CD8-positive, alpha-beta memory T cell (primary cell): ENCODE measurements at regions not wholly inside any gene's neighbourhood (a gene's known extent, or its start where the extent isn't known, plus 50 kb on each side); places are given as distances from the start of the nearest gene placed in this dataset.
"Not testable (repeated sequence)": the region's sequence is repeated elsewhere in the genome, so short reads cannot be mapped to it uniquely, and the experiment has no call there.

Experiments used
- CTCF ChIA-PET: fragments of 350-600 bp; sonication (Branson Sonifier 250); formaldehyde crosslinking; loops from one replicate; lab custom pipeline; 2021; ENCODE audit warnings: antibody characterized with exemption; lab: Charles Lee
- POLR2A ChIA-PET: fragments of 350-600 bp; sonication (Branson Sonifier 250); formaldehyde crosslinking; loops from one replicate; lab custom pipeline; 2021; ENCODE audit warnings: antibody characterized with exemption; lab: Charles Lee
- DNase-seq, 5 donors: peaks; one replicate each; pipeline versions ENCODE4 v3.0.0 to v3.0.0-alpha.2; 2020 to 2022; ENCODE audit warnings: mixed read lengths in 1 of 5
- H3K27ac ChIP-seq: one replicate; pipeline ENCODE4 v1.7.0; 2013; ENCODE audit warnings: low read depth, mild to moderate bottlenecking, low read length, moderate library complexity
- H3K27me3 ChIP-seq: 2 replicates; pipeline ENCODE4 v1.7.0; 2013; ENCODE audit warnings: low read length, mild to moderate bottlenecking; ENCODE audit not compliant: insufficient read depth, poor library complexity, severe bottlenecking
- H3K36me3 ChIP-seq: 2 replicates; pipeline ENCODE4 v1.7.0; 2013; ENCODE audit warnings: mild to moderate bottlenecking, low read length, moderate library complexity; ENCODE audit not compliant: insufficient read depth
- H3K4me1 ChIP-seq: 2 replicates; pipeline ENCODE4 v1.7.0; 2013; ENCODE audit warnings: mild to moderate bottlenecking, low read length, moderate library complexity; ENCODE audit not compliant: insufficient read depth
- H3K4me3 ChIP-seq: 2 replicates; pipeline ENCODE4 v1.7.0; 2013; ENCODE audit warnings: mild to moderate bottlenecking, low read length
- H3K9me3 ChIP-seq: 2 replicates; pipeline ENCODE4 v1.7.0; 2013; ENCODE audit warnings: mild to moderate bottlenecking, low read length
- H3K27ac Mint-ChIP-seq, 8 donors: one replicate each; pipeline ENCODE4 v1.8.0; 2020 to 2021; ENCODE audit warnings: mixed read lengths in 8 of 8, mild to moderate bottlenecking in 6 of 8, inconsistent platforms in 3 of 8, moderate library complexity in 3 of 8
- H3K27me3 Mint-ChIP-seq, 2 donors: one replicate each; pipeline ENCODE4 v1.8.0; 2020 to 2021; ENCODE audit warnings: mixed read lengths in 2 of 2, mild to moderate bottlenecking in 1 of 2, moderate library complexity in 1 of 2
- H3K36me3 Mint-ChIP-seq, 3 donors: one replicate each; pipeline ENCODE4 v1.8.0; 2020 to 2021; ENCODE audit warnings: mixed read lengths in 3 of 3, inconsistent platforms in 1 of 3, mild to moderate bottlenecking in 1 of 3
- H3K4me1 Mint-ChIP-seq, 3 donors: one replicate each; pipeline ENCODE4 v1.8.0; 2020 to 2021; ENCODE audit warnings: mixed read lengths in 3 of 3, inconsistent platforms in 1 of 3, mild to moderate bottlenecking in 1 of 3
- H3K4me3 Mint-ChIP-seq, 7 donors: one replicate each; pipeline ENCODE4 v1.8.0; 2020 to 2021; ENCODE audit warnings: mixed read lengths in 7 of 7, mild to moderate bottlenecking in 6 of 7, moderate library complexity in 4 of 7, inconsistent platforms in 2 of 7
- H3K9me3 Mint-ChIP-seq, 5 donors: one replicate each; pipeline ENCODE4 v1.8.0; 2020 to 2022; ENCODE audit warnings: mixed read lengths in 5 of 5, mild to moderate bottlenecking in 3 of 5, moderate library complexity in 2 of 5, inconsistent platforms in 1 of 5

DNA sequence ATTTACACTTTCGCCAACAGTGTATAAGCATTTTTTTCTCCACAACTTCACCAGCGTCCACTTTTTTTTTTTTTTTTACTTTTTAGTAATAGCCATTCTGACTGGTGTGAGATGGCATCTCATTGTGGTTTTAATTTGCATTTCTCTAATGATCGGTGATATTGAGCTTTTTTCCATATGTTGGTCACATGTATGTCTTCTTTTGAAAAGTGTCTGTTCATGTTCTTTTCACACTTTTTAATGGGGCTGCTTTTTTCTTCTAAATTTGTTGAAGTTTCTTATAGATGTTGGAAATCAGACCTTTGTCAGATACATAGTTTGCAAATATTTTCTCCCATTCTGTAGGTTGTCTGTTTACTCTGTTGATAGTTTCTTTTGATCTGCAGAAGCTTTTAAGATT lies 177.2 kb downstream of the SOD2 start:
- H3K27me3 ChIP-seq, H3K4me1 Mint-ChIP-seq, H3K36me3 Mint-ChIP-seq, H3K4me1 ChIP-seq, H3K4me3 Mint-ChIP-seq, H3K9me3 ChIP-seq, POLR2A ChIA-PET, DNase-seq, H3K4me3 ChIP-seq, CTCF ChIA-PET, H3K27ac Mint-ChIP-seq, H3K27ac ChIP-seq, H3K36me3 ChIP-seq: not testable (repeated sequence)
- Mint-ChIP-seq H3K27me3 (peaks cover 6 to 30% of the 10 kb centered on the region in 2 donors), H3K9me3 (peaks cover 5 to 26% (median 12%) of the 10 kb centered on the region in 5 donors)

DNA sequence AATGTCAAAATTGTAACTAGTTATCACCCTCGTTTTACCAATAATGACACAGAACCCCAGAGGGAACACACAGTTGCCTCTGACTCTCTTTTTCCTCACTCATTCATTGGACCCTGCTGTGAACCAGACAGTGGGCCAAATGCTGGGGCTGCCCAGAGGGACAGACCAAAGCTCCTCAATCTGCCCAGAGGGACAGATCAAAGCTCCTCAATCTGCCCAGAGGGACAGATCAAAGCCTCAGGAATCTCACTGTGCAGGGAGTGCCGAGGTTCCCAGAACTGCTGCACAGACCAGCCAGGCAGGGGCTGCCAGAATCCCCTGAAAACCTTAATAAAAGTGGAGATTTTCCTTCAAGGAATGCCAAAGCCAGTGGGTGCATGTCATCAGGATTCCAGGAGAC lies 179.1 kb downstream of the SOD2 start:
- H3K27me3 ChIP-seq: no peaks in the 10 kb centered on the region
- H3K36me3 Mint-ChIP-seq: no peaks in the 10 kb centered on the region
- H3K36me3 ChIP-seq: no peaks in the 10 kb centered on the region
- no peak overlapping the region for H3K4me3 ChIP-seq
- no peaks in the 10 kb centered on the region for H3K9me3 ChIP-seq
- no peaks in the 10 kb centered on the region for H3K4me1 Mint-ChIP-seq
- H3K27ac Mint-ChIP-seq: no peak overlapping the region
- H3K27ac ChIP-seq: no peak overlapping the region
- H3K27me3 Mint-ChIP-seq: peaks cover 6 to 34% of the 10 kb centered on the region in 2 donors
- no peak overlapping the region for H3K4me3 Mint-ChIP-seq
- peaks cover 3 to 19% (median 12%) of the 10 kb centered on the region in 5 donors for H3K9me3 Mint-ChIP-seq
- DNase-seq: no peak
- H3K4me1 ChIP-seq: no peaks in the 10 kb centered on the region
- POLR2A ChIA-PET: no interaction called here
- CTCF ChIA-PET: no interaction called here

DNA sequence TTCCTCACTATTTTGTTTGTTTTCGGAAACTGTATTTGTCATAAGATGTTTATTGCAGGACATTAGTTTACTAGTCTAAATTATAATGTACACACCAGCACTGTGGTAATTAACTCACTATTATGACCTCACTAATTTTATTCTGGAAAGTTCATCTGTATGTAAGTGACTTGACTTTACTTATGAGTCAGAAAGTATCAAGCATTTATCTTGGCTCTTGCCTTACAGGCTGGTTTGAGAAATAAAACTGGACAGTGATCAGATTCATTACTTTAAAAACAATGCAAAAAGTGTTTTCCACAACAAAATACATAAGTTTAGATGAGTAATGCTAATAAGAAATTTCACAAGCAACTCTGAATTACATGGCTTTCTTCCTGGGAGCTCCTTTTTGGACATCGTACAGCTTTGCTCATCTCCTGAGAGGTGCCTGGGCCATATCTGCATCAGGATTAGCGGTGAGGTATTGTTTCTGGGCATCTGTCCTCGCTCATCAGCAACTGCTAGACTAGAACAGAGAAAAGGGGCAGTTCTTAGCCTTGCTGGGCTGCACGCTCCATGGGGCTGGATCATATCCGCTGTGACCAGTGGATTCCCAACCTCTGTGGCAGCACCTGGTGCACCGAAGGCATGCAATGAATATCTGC lies 179.8 kb downstream of the SOD2 start:
- POLR2A ChIA-PET: no interaction called here
- H3K4me1 Mint-ChIP-seq: no peaks in the 10 kb centered on the region
- no peak overlapping the region for H3K4me3 Mint-ChIP-seq
- no peaks in the 10 kb centered on the region for H3K36me3 ChIP-seq
- no peaks in the 10 kb centered on the region for H3K27me3 ChIP-seq
- H3K9me3 ChIP-seq: no peaks in the 10 kb centered on the region
- H3K4me3 ChIP-seq: no peak overlapping the region
- CTCF ChIA-PET: no interaction called here
- no peaks in the 10 kb centered on the region for H3K4me1 ChIP-seq
- no peak overlapping the region for H3K27ac ChIP-seq
- no peak overlapping the region for H3K27ac Mint-ChIP-seq
- no peak for DNase-seq
- H3K36me3 Mint-ChIP-seq: no peaks in the 10 kb centered on the region
- H3K9me3 Mint-ChIP-seq: peaks cover 3 to 19% (median 12%) of the 10 kb centered on the region in 5 donors
- H3K27me3 Mint-ChIP-seq: peaks cover 3 to 30% of the 10 kb centered on the region in 2 donors

DNA sequence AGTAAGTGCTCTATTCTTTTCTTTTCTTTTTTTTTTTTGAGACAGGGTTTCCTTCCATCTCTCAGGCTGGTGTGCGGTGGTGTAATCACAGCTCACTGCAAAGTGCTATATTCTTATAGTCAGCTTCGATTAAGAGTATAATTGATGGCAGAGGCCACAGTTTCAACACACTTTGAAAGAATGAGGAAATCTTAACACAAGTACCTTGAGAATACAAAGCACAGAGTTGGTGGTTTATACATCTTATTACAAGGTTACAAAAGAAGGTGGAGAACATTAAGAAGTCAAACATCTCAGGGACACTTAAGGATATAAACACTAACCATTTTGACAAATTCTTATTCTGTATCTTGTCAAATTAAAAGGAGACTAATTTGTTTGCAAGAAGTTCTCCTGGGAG lies 180.5 kb downstream of the SOD2 start:
- Mint-ChIP-seq H3K27ac (no peak overlapping the region), H3K36me3 (no peaks in the 10 kb centered on the region), H3K27me3 (peaks cover 3 to 27% of the 10 kb centered on the region in 2 donors), H3K4me1 (no peaks in the 10 kb centered on the region), H3K4me3 (no peak overlapping the region), H3K9me3 (peaks cover 3 to 17% (median 12%) of the 10 kb centered on the region in 5 donors)
- no peaks in the 10 kb centered on the region for H3K9me3 ChIP-seq
- H3K27me3 ChIP-seq: no peaks in the 10 kb centered on the region
- no peaks in the 10 kb centered on the region for H3K36me3 ChIP-seq
- DNase-seq: no peak
- CTCF ChIA-PET: no interaction called here
- no peak overlapping the region for H3K4me3 ChIP-seq
- POLR2A ChIA-PET: no interaction called here
- H3K4me1 ChIP-seq: no peaks in the 10 kb centered on the region
- no peak overlapping the region for H3K27ac ChIP-seq

DNA sequence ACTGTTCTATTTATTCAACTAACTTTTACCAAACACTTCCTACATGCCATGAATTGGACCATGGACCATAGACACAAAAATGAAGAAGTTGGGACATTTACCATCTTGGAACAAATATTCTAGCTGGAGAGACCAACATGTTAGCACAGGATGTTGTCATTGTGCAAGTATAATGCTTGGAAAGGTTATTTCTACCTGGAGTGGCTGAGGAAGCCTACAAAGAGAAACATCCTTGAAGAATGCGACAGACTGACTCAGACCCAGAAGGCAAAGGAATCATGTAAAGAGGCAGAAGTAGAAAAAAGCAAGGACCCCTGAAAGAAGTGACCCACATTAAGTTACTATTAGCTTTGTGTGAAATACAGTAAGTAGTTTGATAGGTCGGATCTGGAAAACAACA lies 180.9 kb downstream of the SOD2 start:
- Histone ChIP-seq H3K4me3 (no peak overlapping the region), H3K27me3 (no peaks in the 10 kb centered on the region), H3K27ac (no peak overlapping the region), H3K36me3 (no peaks in the 10 kb centered on the region), H3K9me3 (no peaks in the 10 kb centered on the region), H3K4me1 (no peaks in the 10 kb centered on the region)
- H3K36me3 Mint-ChIP-seq: no peaks in the 10 kb centered on the region
- H3K27me3 Mint-ChIP-seq: peaks cover 3 to 27% of the 10 kb centered on the region in 2 donors
- no peak overlapping the region for H3K4me3 Mint-ChIP-seq
- ChIA-PET POLR2A (no interaction called here), CTCF (no interaction called here)
- no peak for DNase-seq
- H3K27ac Mint-ChIP-seq: no peak overlapping the region
- peaks cover 3 to 17% (median 12%) of the 10 kb centered on the region in 5 donors for H3K9me3 Mint-ChIP-seq
- H3K4me1 Mint-ChIP-seq: no peaks in the 10 kb centered on the region

DNA sequence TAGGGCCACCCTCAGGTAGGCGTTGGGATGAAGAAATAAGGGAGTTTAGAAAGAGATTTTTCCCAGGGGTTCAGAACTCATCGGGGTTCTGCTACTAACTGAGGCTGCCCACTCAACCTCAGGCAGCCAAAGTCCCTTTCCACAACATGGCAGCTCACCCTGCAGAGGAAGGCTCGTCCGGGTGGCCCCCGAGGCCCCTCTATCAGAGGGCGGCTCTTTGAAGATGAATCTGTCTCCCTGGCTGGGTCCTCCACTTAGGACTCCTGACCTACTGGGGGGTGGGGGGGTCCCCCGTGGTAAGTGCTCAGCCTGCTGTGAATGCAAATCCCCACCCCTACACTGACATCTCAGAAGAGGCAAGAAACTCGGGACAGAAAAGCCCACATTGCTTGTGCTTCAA lies 182.9 kb downstream of the SOD2 start:
- Histone ChIP-seq H3K9me3 (no peaks in the 10 kb centered on the region), H3K36me3 (no peaks in the 10 kb centered on the region), H3K4me3 (no peak overlapping the region), H3K27me3 (no peaks in the 10 kb centered on the region), H3K4me1 (no peaks in the 10 kb centered on the region), H3K27ac (no peak overlapping the region)
- ChIA-PET POLR2A (no interaction called here), CTCF (no interaction called here)
- H3K4me3 Mint-ChIP-seq: no peak overlapping the region
- DNase-seq: no peak
- no peaks in the 10 kb centered on the region for H3K4me1 Mint-ChIP-seq
- H3K27me3 Mint-ChIP-seq: peaks cover 3 to 27% of the 10 kb centered on the region in 2 donors
- peaks cover 0 to 5% (median under 1%) of the 10 kb centered on the region in 5 donors for H3K9me3 Mint-ChIP-seq
- no peak overlapping the region for H3K27ac Mint-ChIP-seq
- H3K36me3 Mint-ChIP-seq: no peaks in the 10 kb centered on the region

DNA sequence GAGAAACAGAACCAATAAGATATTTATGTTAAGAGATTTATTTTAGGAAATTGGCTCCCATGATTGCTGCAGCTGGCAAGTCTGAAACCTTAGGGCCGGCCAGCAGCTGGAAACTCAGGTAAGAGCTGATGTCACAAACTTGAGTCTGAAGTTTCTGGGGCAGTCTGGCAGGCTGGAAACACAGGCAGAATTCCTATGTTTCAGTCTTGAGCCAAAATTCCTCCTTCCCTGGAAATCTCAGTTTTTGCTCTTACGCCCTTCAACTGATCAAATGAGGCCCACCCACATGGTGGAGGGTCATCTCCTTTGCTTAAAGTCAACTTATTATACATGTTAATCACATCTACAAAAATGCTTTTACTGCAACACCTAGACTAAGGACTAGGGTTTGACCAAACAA lies 184.1 kb downstream of the SOD2 start:
- Mint-ChIP-seq H3K4me1 (no peaks in the 10 kb centered on the region), H3K4me3 (no peak overlapping the region), H3K9me3 (peaks cover 0 to 4% (median 0%) of the 10 kb centered on the region in 5 donors), H3K27me3 (peaks cover 3 to 27% of the 10 kb centered on the region in 2 donors), H3K36me3 (no peaks in the 10 kb centered on the region), H3K27ac (no peak overlapping the region)
- POLR2A ChIA-PET: no interaction called here
- no peaks in the 10 kb centered on the region for H3K4me1 ChIP-seq
- CTCF ChIA-PET: no interaction called here
- no peaks in the 10 kb centered on the region for H3K9me3 ChIP-seq
- no peak overlapping the region for H3K27ac ChIP-seq
- no peak overlapping the region for H3K4me3 ChIP-seq
- no peak for DNase-seq
- no peaks in the 10 kb centered on the region for H3K27me3 ChIP-seq
- H3K36me3 ChIP-seq: no peaks in the 10 kb centered on the region

DNA sequence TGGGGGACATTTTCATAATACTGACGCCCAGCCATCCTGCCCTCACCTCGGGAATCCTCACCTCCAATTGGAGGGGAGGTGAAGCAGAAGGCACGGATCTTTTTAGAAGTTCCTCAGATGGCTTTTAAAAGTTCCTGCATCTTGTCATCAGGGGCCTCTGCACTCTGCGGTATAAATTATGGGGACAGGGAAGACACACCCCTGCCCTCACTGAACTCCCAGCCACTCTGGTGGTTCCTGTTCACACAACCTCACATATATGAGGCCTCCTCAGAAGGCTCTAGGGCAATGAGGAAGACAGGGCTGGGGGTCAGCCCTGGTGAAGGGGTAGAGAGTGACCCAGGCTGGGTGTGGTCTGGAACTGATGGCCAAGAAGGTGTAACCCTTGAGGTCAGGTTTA lies 187.0 kb downstream of the SOD2 start:
- H3K36me3 ChIP-seq: no peaks in the 10 kb centered on the region
- H3K4me1 ChIP-seq: no peaks in the 10 kb centered on the region
- H3K27me3 ChIP-seq: no peaks in the 10 kb centered on the region
- no peak for DNase-seq
- Mint-ChIP-seq H3K27ac (no peak overlapping the region), H3K9me3 (peaks cover 0 to 3% (median 2%) of the 10 kb centered on the region in 5 donors), H3K27me3 (peaks cover under 1 to 23% of the 10 kb centered on the region in 2 donors), H3K4me3 (no peak overlapping the region), H3K36me3 (no peaks in the 10 kb centered on the region), H3K4me1 (no peaks in the 10 kb centered on the region)
- ChIA-PET CTCF (no interaction called here), POLR2A (no interaction called here)
- H3K9me3 ChIP-seq: no peaks in the 10 kb centered on the region
- no peak overlapping the region for H3K27ac ChIP-seq
- no peak overlapping the region for H3K4me3 ChIP-seq
